Hematopoietic multipotent progenitor cell treated with erythropoietin and hydrocortisone succinate and interleukin-3 and kit ligand, for 15 days (in vitro differentiated cells): ENCODE measurements at regions not wholly inside any gene's neighbourhood (a gene's known extent, or its start where the extent isn't known, plus 50 kb on each side); places are given as distances from the start of the nearest gene placed in this dataset.

Source experiments
- DNase-seq: peaks from one replicate; pipeline ENCODE4 v3.0.0-alpha.2; 2015; ENCODE audit warnings: low spot score

DNA sequence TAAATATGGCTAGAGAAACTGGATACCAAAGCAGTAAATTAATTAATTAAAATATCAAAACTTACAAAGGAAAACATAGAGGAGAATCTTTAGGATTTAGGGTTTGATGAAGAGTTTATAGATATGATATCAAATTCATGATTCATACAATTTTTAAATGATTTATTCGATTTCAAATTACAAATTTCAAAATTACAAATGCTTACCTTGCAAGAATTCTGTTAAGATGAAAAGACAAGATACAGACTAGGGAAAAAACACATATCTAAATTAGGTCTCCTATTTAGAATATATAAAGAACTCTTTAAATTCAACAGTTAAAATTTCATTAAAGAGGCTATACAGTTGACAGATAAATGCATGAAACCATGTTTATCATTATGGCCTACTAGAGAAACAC is 930.7 kb downstream of the ZPLD1 start:
- no peak for DNase-seq

DNA sequence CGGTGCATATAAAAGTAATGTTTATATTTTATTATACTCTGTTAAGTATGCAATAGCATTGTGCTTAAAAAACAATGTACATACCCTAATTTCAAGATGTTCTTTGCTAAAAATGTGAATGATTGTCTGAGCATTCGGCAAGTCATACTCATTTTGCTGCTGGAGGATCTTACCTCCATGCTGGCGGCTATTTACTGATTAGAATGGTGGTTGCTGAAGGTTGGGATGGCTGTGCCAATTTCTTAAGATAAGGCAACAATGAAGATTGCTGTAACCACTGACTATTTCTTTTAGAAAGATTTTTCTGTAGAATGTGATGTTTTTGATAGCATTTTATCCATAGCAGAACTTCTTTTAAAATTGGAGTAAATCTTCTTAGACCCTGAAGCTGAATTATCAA is 932.7 kb downstream of the ZPLD1 start:
- no peak for DNase-seq

- no peak for DNase-seq
Measured at GRCh38 chr3:103371411-103371810, 936.6 kb downstream of the ZPLD1 start.

- no peak for DNase-seq
Measured at GRCh38 chr3:103372031-103372430, 937.2 kb downstream of the ZPLD1 start.

- no peak for DNase-seq
Measured at GRCh38 chr3:103380391-103380790, 945.6 kb downstream of the ZPLD1 start.

DNA sequence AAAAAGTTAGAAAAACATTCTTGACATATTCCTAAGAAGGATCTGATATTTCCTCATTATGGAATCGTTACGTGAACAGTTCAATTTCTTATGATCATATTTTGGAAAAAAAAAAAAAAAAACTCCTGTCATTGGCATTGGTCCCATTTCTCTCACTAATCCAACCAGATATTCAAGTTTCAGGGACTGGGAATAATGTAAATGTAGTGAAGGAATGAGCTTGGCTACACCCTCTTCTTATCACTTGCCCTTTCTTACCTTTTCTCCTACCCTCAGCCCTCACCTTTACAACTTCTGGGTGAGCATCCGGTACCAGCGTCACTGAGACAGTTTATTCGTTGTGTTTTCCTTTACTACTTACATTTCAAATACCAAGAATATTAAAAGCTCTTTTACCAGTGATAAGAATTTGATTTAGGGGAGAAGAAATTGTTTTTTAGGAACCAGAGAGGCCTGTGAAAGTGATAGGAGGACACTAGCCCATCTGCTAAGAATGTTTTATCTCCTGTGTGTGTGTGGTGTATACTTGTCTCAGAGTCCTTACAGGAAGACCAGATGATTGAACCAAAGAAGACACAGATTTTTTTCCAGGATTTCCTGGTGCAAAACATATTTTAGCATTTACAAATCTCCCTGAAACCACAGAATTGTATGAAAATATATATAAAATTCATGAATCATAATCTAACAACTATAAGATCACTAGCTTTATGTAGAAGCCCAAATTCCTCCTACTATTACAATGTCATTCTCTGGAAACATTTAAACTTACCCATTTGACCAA is 946.7 kb downstream of the ZPLD1 start:
- no peak for DNase-seq

GRCh38 chr3:103385961-103386656 is 951.3 kb downstream of the ZPLD1 start:
- no peak for DNase-seq

- DNase-seq, result no peak
Measured at GRCh38 chr3:103388214-103388613, 953.4 kb downstream of the ZPLD1 start.

DNA sequence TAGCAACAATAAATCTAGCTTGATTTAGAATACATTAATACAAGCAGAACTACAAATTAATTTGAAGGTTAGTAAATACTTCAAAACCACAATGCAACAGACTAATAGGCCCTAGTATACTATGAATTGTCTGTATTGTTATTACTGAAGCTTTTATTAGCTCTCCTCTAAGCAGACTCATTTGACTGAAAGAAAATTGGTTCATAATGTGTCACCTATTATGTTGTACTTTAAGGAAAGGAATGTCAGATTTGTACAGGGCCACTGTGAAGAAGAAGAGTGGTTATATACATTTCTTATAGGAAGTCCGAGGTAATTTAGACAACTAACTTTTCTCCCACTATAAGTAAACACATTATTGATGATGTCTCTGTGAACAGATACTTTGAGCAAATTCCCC is 954.5 kb downstream of the ZPLD1 start:
- DNase-seq, result no peak

DNA sequence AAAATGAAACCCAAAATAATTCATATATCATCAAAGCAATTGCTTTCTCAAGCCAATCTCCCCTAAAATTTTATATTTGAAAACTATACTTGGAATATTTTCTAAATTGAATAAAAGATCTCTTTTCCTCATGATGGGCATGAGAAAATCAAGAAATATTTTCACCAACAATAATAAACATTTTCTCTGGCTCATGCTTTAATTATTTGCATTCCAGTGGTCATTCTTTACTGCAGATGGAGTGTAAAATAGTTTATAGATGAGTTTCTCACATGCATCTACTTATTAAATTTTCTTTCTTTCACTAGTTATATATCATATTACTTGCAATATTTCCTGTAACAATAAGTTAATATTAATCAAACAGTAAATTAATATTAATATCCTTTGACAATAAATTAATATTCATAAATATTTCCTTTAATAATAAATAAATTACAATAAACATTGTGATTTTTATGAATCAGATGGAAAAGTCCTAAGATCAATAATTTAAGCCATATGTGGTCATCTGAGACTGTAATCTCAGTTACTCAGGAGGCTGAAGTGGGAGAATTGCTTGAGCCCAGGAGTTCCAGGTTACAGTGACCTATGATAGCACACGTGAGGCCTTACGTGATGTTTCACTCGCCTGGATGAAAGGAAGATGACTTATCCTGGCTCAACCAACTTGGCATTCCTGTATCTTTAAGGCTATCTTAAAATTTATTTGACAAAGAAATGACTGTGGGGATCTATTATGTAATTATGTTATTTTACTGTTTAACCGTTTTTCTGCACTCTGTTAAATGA is 958.8 kb downstream of the ZPLD1 start:
- DNase-seq, result no peak

GRCh38 chr3:103403191-103403590 is 968.4 kb downstream of the ZPLD1 start:
- no peak for DNase-seq

DNA sequence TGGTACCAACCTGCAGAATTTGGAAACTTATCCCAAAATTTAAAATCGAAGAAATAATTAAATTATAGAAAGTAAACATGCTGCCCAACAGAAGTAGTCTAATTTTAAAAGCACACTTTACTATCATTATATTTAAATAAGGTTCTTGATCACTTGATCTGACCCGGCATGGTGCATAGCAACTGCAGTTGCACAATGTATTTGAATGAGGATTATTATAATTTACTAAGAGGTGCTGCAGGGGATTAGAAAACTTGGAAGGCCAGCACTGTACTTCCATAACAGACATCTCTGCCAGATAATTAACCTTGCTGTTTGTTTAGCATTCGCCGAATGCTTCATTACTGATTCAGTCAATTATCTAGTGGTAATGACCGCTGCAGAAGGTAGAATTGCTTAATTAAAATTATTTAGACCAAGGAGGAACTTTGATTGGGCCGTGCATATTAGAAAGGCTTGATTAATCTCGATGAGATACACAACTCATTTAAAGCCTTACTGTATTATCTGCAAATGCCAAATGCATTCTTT is 971.6 kb downstream of the ZPLD1 start:
- DNase-seq, result no peak

DNA sequence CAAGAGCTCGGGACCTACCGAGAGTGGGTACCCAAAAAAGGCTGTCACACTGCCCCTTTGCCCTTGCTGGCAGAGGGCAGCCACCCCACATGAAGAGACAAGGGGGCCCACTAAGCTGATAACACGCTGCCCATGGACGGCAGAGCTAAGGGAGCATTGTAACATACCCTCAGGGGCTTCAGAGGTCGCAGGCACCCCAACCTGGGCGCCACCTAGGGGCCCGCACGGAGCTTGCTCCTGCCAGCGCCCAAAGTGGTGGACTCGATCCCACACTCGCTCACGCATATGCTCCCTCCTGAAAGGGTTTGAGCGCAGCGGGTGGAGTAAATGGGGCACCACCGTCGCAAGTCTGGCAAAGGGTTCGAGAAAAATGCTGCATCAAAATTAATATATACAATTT is 975.4 kb downstream of the ZPLD1 start:
- no peak for DNase-seq

GRCh38 chr3:103421460-103421859 is 986.6 kb downstream of the ZPLD1 start:
- no peak for DNase-seq

GRCh38 chr3:103437883-103438282 is 1003.1 kb downstream of the ZPLD1 start:
- no peak for DNase-seq

DNA sequence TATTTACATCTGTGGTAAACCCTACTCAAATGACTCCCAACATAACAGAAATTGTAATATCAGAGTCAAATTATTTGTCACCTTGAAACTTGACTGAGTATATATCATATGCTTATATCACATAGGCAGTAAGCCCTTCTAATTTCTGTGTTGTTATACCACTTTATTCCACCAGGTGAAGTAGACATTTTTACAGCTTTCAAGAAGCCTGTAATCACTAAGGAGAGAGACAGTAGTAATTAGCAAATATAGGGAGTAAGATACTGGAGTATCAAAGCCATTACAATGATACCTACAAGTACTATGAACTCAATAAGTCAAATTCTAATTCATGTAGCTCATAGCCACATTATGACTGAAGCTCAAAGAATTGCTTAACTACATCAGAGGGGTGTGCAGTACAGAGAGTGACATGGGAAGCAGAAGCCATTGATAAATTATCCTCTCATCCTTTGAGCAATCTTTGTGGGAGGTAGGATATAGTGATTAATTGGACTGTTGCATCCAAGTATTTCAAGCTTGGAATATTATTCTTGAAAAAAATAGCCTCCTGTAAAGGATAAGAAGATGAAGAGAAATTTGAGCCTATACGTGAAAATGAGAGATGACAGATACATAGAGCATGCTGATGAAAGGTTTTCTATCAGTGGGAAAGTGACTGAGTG is 1005.9 kb downstream of the ZPLD1 start:
- DNase-seq, result no peak

DNA sequence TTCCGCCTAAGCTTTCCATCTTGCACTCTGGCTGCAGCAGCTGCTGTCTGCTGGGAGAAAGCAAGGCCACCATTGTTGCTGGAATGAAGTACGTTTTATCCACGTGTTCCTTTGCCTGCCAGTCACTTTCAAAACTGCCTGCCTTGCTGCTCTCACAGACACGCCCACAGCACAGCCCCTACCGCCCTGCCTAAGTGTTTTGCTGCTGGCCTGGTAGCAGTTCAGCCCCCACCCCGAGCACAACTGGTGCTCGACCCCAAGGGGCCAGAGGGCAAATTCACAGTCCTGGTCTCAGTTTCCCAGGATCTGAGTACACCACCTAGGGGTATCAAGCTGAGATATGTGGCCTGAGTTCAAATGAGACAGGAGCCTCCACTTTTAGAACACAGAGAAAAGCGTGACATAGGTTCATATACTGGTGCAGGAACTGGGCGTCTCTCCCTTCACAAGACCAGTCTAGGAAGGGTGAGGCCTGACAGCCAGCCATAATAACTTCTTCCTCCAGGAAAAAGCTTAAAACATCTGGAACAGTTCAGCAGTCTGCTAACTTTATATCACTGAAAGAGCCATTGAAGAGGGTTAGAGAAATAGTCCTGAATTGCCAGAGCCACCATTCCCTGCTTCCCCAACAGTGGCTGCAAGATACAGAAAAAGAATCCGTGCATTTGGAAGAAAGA is 1012.3 kb downstream of the ZPLD1 start:
- DNase-seq, result no peak

DNA sequence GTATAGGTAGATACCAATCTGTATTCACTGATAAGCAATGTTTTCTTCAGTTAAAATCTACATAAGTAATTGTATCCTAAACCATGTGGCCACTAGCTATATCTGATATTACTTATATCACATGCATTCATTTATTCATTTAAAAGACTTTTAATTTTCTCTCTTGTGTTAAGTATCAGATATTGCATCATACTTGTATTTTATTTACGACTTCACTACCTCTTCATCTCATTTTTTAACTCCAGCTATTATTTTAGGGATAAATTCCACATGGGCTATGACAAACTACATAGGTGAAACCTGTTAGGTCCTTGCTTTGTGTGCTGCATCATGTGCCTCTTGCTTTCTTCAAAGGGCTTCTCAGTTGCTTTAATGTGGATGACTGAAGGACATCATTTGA is 1018.3 kb downstream of the ZPLD1 start:
- no peak for DNase-seq

DNA sequence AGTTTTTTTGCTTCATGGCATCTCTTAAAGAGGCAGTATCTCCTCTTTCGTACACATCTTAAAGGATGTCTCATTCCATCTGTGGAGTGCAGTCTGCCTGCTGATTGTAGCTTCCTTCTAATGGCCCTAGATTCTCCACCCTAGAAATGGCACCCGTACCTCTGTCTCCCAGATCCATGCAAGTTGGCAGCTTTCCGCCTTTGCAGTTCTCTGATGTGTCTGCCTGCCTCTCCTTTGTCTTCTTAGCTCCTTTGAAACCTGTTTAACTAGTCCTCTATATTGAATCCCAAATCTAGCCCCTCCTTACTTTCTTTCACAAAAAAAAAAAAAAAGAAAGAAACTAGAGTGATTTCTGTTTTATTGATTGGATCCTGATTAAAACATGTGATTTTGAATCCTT is 1025.0 kb downstream of the ZPLD1 start:
- DNase-seq, result no peak

GRCh38 chr3:103470498-103470897 is 1035.7 kb downstream of the ZPLD1 start:
- no peak for DNase-seq

GRCh38 chr3:103494011-103494410 is 1059.2 kb downstream of the ZPLD1 start:
- DNase-seq, result no peak

GRCh38 chr3:103494512-103494911 is 1059.7 kb downstream of the ZPLD1 start:
- no peak for DNase-seq
